HUES6 (cell line): ENCODE measurements at regions not wholly inside any gene's neighbourhood (a gene's known extent, or its start where the extent isn't known, plus 50 kb on each side); places are given as distances from the start of the nearest gene placed in this dataset.

Experiments used
- H3K27ac ChIP-seq: 2 replicates; pipeline ENCODE4 v1.7.0; 2013; ENCODE audit warnings: low read depth, mild to moderate bottlenecking, low read length, inconsistent platforms
- H3K27me3 ChIP-seq: 2 replicates; pipeline ENCODE4 v1.6.1; 2013; ENCODE audit warnings: low read length; ENCODE audit not compliant: control insufficient read depth, insufficient read depth
- H3K36me3 ChIP-seq: 2 replicates; pipeline ENCODE4 v1.6.1; 2013; ENCODE audit warnings: low read length; ENCODE audit not compliant: control insufficient read depth, insufficient read depth
- H3K4me1 ChIP-seq: 2 replicates; pipeline ENCODE4 v1.6.1; 2013; ENCODE audit warnings: low read length; ENCODE audit not compliant: control insufficient read depth, insufficient read depth
- H3K4me3 ChIP-seq: 2 replicates; pipeline ENCODE4 v1.5.1; 2013; ENCODE audit warnings: low read depth, low read length
- H3K9ac ChIP-seq: one replicate; pipeline ENCODE4 v1.6.1; 2013; ENCODE audit warnings: mild to moderate bottlenecking, low read length
- H3K9me3 ChIP-seq: 2 replicates; pipeline ENCODE4 v1.6.1; 2013; ENCODE audit warnings: low read depth, low read length; ENCODE audit not compliant: control insufficient read depth, insufficient read depth

- no peak overlapping the region for H3K27ac ChIP-seq
- no peaks in the 10 kb centered on the region for H3K36me3 ChIP-seq
- H3K9ac ChIP-seq, result no peak overlapping the region
- no peaks in the 10 kb centered on the region for H3K4me1 ChIP-seq
- no peaks in the 10 kb centered on the region for H3K27me3 ChIP-seq
- H3K9me3 ChIP-seq, result peaks cover 14% of the 10 kb centered on the region
- no peak overlapping the region for H3K4me3 ChIP-seq
Measured at GRCh38 chr6:14702678-14703077, 543.2 kb upstream of the JARID2 start.

DNA sequence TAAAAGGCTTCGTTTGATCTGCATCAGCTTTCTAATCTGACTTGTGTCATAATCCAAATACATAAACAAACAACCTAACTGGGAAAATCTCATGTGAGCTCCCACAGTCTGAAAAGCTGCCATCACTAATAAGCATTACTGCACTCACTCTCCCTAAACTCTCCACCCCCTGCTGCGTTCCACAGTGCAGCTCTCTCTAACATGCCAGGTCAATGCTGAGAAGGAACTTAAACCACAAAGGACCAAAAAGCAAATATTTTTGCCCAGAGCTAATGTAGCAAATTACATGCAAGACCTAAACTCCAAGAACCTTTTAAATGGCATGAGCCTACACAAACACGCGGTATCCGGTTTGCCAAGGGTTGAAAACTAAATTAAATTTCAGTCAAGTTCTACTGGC lies 542.3 kb upstream of the JARID2 start:
- H3K36me3 ChIP-seq, result no peaks in the 10 kb centered on the region
- no peak overlapping the region for H3K4me3 ChIP-seq
- H3K27ac ChIP-seq, result no peak overlapping the region
- H3K27me3 ChIP-seq, result no peaks in the 10 kb centered on the region
- H3K9me3 ChIP-seq, result peaks cover 14% of the 10 kb centered on the region
- H3K9ac ChIP-seq, result no peak overlapping the region
- H3K4me1 ChIP-seq, result no peaks in the 10 kb centered on the region

DNA sequence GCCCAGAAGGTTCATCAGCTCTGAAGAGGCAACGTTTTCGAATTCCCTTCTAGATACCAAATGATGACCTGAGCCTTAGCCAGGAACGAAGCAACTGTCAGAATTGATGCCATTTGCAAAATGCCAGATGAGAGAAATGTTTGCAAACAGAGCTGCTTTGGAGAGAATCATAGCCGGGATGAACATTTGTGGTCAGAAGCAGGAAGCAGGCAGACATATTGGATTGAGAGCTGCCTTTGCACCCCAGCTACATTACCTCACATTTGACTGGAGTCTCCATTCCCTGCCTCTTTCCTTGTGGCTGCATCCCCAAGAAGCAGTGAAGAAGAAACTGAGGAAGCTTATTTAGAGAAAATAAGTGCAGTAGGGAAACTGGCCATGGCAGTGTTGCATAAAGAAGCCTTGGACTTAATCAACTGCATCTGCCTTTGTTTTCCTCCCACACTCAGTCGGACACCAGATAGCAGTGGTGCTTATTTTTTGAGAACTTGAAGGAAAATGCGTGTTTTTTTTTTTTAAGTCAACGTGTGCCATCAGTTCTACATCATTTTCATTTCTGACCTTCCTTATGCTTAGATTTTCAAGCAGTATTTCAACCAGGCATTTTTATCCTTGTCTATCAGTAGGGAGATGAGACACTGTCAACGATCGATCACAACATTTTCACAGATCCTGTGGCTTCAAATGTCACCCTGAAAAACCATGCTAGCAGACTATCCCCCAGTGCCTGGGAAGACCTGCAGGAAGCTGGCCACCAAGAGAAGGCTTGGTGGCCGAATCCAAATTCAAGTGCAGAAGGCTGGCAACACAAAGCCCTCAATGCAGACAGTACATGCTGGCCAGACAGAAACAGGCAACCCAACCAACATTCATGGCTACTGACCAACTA lies 541.2 kb upstream of the JARID2 start:
- H3K9ac ChIP-seq, result no peak overlapping the region
- H3K4me1 ChIP-seq, result no peaks in the 10 kb centered on the region
- H3K36me3 ChIP-seq, result no peaks in the 10 kb centered on the region
- H3K9me3 ChIP-seq, result peaks cover 14% of the 10 kb centered on the region
- no peak overlapping the region for H3K4me3 ChIP-seq
- H3K27me3 ChIP-seq, result no peaks in the 10 kb centered on the region; the same call in 1 of the 2 replicates
- H3K27ac ChIP-seq, result no peak overlapping the region

- peaks cover 5% of the 10 kb centered on the region for H3K9me3 ChIP-seq
- H3K9ac ChIP-seq, result no peak overlapping the region
- H3K27ac ChIP-seq, result no peak overlapping the region
- H3K27me3 ChIP-seq, result no peaks in the 10 kb centered on the region; the same call in 1 of the 2 replicates
- no peaks in the 10 kb centered on the region for H3K36me3 ChIP-seq
- no peaks in the 10 kb centered on the region; the same call in 1 of the 2 replicates for H3K4me1 ChIP-seq
- no peak overlapping the region for H3K4me3 ChIP-seq
Measured at GRCh38 chr6:14705841-14706377, 540.0 kb upstream of the JARID2 start.

GRCh38 chr6:14706378-14706929 lies 539.4 kb upstream of the JARID2 start:
- H3K4me3 ChIP-seq, result no peak overlapping the region
- H3K4me1 ChIP-seq, result no peaks in the 10 kb centered on the region; the same call in 1 of the 2 replicates
- peaks cover 3% of the 10 kb centered on the region; the same call in 1 of the 2 replicates for H3K9me3 ChIP-seq
- H3K27me3 ChIP-seq, result no peaks in the 10 kb centered on the region; the same call in 1 of the 2 replicates
- no peak overlapping the region for H3K27ac ChIP-seq
- H3K36me3 ChIP-seq, result no peaks in the 10 kb centered on the region
- H3K9ac ChIP-seq, result no peak overlapping the region

DNA sequence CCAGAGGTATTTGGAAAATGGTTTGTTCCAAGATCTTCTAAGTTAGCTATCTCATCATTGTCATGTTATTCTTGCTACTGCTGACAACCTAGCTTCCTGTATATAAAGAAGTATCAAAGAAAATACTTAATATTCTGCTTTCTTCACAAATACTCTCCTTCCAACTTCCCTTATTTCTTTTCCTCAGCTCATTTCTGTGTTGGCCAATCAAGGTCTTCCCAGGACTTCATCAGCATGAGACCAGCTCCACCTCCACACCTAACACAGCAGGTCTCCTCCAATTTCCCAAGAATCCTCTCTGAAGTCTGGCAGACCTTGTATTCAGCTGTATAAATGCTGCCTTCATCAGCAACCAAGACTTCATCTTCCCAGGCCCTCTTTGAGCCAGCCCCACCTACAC lies 538.6 kb upstream of the JARID2 start:
- no peak overlapping the region for H3K27ac ChIP-seq
- H3K9me3 ChIP-seq, result peaks cover 3% of the 10 kb centered on the region; the same call in 1 of the 2 replicates
- H3K4me3 ChIP-seq, result no peak overlapping the region
- H3K27me3 ChIP-seq, result no peaks in the 10 kb centered on the region; the same call in 1 of the 2 replicates
- no peaks in the 10 kb centered on the region; the same call in 1 of the 2 replicates for H3K4me1 ChIP-seq
- no peaks in the 10 kb centered on the region for H3K36me3 ChIP-seq
- no peak overlapping the region for H3K9ac ChIP-seq

GRCh38 chr6:14707971-14708465 lies 537.9 kb upstream of the JARID2 start:
- no peak overlapping the region for H3K9ac ChIP-seq
- H3K4me1 ChIP-seq, result peaks cover 4% of the 10 kb centered on the region; the same call in 1 of the 2 replicates
- H3K27ac ChIP-seq, result no peak overlapping the region
- peaks cover 3% of the 10 kb centered on the region; the same call in 1 of the 2 replicates for H3K9me3 ChIP-seq
- no peaks in the 10 kb centered on the region; the same call in 1 of the 2 replicates for H3K27me3 ChIP-seq
- no peak overlapping the region for H3K4me3 ChIP-seq
- no peaks in the 10 kb centered on the region for H3K36me3 ChIP-seq

GRCh38 chr6:14709066-14709670 lies 536.7 kb upstream of the JARID2 start:
- Histone ChIP-seq H3K36me3 (no peaks in the 10 kb centered on the region), H3K4me1 (peaks cover 9% of the 10 kb centered on the region; the same call in 1 of the 2 replicates), H3K27ac (no peak overlapping the region), H3K9ac (no peak overlapping the region), H3K9me3 (peaks cover 3% of the 10 kb centered on the region; the same call in 1 of the 2 replicates), H3K27me3 (no peaks in the 10 kb centered on the region; the same call in 1 of the 2 replicates), H3K4me3 (no peak overlapping the region)

- H3K4me3 ChIP-seq, result no peak overlapping the region
- H3K9ac ChIP-seq, result no peak overlapping the region
- H3K27ac ChIP-seq, result no peak overlapping the region
Measured at GRCh38 chr6:14709900-14710299, 536.0 kb upstream of the JARID2 start.

DNA sequence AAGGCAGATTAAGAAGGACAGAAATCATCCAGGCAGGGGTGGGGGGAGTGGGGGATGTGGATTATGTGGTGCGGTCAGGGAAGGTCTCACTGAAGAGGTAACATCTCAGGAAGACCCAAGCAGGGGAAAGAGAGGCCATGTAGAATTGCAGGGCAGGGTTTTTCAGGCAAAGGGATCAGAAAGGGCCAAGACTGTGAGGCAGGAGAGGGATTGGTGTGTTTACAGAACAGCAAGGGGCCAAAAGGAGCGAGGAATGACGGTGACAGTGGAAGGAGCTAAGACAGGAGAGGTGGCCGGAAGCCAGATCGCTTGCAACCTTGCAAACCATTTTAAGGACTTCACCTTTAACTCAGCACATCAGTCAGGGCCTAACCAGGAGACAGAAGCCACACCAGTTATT lies 535.4 kb upstream of the JARID2 start:
- peaks cover 3% of the 10 kb centered on the region; the same call in 1 of the 2 replicates for H3K9me3 ChIP-seq
- no peaks in the 10 kb centered on the region for H3K36me3 ChIP-seq
- H3K27ac ChIP-seq, result no peak overlapping the region
- peaks cover 9% of the 10 kb centered on the region; the same call in 1 of the 2 replicates for H3K4me1 ChIP-seq
- H3K4me3 ChIP-seq, result no peak overlapping the region
- H3K27me3 ChIP-seq, result no peaks in the 10 kb centered on the region; the same call in 1 of the 2 replicates
- no peak overlapping the region for H3K9ac ChIP-seq

More at GRCh38 chr6:14709900-14710299, 536.0 kb upstream of the JARID2 start:
- Histone ChIP-seq H3K9me3 (peaks cover 3% of the 10 kb centered on the region; the same call in 1 of the 2 replicates), H3K36me3 (no peaks in the 10 kb centered on the region), H3K27me3 (no peaks in the 10 kb centered on the region; the same call in 1 of the 2 replicates), H3K4me1 (peaks cover 9% of the 10 kb centered on the region; the same call in 1 of the 2 replicates)
